NCI-H2227 treated with DMSO at 0.1 percent for 48 hours (cell line): ENCODE measurements at regions not wholly inside any gene's neighbourhood (a gene's known extent, or its start where the extent isn't known, plus 50 kb on each side); places are given as distances from the start of the nearest gene placed in this dataset.

Experiments used
- DNase-seq: peaks from one replicate; lab custom pipeline; 2025; lab: John Stamatoyannopoulos, UW

DNA sequence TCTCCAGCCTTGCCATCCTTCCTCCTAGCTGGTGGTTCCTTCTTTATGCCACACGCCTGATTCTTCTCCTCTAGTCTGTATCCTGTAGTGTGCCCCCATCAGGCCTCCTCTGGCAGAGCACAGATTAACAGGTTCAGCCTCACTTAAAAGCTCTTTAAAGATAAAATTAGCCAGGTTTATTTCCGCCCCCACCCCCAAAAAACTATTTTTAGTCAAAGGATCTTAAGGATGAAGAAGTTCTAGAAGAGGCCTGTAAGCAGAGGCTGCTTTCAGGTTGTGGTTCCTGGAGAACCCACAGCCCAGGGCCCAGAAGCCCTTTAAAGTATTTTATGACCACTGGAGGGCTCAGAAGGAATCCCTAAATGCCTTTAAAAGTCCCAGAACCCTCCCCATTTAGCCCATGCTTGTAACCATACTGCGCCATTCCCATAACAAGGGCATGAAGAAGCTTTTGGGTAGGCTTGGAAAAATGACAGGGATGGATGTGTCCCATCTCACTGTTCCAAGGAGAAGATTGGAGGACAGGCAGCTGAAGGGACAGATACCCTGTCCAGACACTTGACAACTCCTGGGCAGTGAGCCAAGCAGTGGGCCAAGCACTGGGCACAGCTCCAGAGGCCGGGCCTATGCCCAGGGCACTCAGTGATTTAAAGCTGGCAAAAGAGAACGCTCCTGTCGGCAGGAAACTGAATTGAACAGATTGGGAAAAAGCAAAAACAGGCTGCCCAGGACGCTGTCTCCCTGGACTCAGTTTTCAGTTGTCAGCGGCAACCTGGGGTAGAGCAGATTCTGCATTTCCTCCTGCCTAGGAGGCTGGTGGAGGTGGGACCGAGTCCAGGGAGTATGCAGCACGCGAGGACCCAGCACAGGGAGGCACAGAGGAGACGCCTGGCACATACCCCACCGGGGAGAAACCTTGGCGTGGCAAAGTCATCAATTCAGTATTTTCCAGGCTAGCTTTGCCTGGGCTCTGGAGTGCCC is 106.3 kb upstream of the SSBP2 start:
- peak; percentile 37 for DNase-seq

DNA sequence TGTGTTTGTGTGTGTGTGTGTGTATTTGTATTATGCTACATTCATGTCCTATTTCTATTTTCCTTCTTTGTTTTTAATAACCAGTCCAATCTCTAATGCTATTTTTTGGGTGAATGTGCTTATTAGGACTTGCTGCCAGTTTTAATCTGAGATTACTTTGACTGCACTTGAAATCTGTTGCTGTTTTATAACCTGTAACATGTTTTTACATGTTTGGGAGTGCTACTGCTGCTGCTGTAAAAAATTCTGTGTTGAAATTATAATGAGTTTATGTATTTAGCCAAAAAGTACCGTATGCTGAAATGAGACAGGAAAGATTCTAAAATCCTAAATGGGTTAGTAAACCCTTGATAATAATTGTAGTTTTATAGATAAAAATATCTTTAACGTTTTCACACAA is 104.7 kb upstream of the SSBP2 start:
- DNase-seq = no peak

- no peak for DNase-seq
These were observed 104.0 kb upstream of the SSBP2 start for GRCh38 chr5:81854915-81855314.

- DNase-seq = no peak
These were observed 103.6 kb upstream of the SSBP2 start for GRCh38 chr5:81854485-81854884.

DNA sequence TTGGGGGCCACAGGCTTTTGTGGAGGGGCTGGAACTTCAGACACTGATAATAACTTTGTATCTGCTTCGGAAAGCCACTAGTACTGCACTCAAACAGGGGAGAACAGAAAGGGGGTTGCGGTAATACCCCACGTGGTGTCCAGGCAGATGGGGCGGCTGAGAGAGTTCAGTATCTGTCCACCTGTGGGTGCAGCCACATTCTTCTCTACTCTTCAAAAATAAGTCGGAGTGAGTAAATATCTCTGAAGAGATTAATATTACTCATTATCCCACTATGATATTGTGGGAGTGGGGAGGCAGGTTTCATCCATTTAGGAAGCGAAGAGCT is 102.1 kb upstream of the SSBP2 start:
- peak; percentile 37 for DNase-seq

DNA sequence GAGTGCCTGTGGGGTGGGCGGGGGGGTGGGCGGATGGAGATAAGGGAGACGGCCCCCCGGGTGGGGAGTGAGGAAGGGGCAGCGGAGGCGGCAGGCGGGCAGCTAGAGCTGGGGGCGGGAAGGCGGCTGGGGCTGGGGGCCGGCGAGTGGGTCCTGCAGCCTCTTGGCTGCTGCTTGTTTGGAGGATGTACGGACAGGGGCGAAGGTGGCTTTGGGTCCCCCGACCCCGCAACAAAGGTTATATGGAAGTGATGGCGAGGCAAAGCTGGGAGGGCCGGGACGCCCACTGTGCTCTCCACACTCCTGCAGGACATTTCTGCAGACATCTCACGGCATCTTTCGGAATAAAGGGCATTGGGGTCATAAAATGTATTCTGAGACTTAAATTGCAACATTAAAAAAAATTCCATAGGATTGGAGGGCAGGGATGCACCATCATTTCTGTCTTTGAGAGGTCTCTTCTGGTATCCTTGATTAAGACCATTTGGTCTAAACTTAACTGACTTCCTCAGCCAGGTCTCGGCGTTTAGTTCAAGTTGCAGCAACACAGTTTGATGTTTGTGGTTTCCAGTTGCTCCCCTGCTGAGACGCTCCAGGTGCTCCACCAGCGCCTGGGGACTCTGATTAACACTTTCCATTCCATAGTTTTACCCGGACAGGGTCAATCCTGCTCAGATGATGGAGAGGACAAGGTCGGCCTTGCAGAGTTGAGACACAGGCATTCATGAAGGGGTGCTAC is 101.6 kb upstream of the SSBP2 start:
- DNase-seq = peak; percentile 37

GRCh38 chr5:81851481-81852178 is 100.7 kb upstream of the SSBP2 start:
- peak; percentile 90 for DNase-seq

- DNase-seq = no peak
These were observed 99.8 kb upstream of the SSBP2 start for GRCh38 chr5:81850501-81851357.

DNA sequence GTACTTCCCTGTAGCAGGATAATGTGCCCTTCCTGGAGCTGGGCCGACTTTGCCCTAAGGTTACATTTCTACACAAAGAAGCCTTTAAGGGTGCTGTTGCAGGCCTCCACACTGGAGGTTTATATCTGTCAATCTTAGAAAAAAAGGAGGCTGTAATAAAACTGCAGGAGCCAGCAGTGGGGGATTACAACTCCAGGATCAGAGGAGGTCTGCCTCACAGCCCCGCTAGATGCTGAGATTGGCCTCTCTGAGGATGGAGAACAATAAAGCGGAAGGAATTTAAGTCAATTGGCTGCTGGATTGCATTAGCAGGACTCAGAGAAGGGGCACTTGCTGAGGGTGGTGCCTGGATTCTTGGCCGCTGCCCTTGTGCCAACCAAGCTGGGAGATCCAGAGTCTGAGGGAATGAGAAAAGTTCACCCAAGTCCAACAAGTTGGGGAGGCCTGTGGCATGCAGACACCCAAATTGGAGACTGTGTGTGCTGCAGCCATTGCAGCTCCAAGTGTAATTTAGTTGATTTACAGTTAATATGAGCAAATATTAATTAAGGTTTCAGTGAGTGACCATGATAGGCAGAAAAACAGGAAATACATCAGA is 99.0 kb upstream of the SSBP2 start:
- peak; percentile 11 for DNase-seq

- DNase-seq = peak; percentile 42
These were observed 97.5 kb upstream of the SSBP2 start for GRCh38 chr5:81848362-81848880.

GRCh38 chr5:81846301-81846700 is 95.4 kb upstream of the SSBP2 start:
- no peak for DNase-seq

DNA sequence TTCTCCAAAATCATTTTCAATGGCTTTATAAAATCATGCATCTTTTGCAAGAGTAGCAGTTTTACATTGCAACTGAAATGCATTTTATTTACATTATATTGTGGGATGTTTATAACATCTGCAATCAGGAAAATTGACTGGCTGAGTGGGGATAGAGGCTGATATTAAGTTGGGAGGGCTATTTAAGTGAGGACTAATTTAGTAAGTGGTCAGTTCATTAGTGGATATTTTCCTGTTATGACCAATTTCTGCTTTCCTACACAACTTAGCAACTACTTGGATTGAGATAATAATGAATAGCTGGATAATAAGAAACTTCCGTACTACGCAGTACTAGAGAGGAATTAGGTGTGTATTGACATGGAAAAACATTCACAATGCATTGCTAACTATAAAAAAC is 92.9 kb upstream of the SSBP2 start:
- DNase-seq = no peak

GRCh38 chr5:81842795-81843398 is 92.0 kb upstream of the SSBP2 start:
- no peak for DNase-seq

DNA sequence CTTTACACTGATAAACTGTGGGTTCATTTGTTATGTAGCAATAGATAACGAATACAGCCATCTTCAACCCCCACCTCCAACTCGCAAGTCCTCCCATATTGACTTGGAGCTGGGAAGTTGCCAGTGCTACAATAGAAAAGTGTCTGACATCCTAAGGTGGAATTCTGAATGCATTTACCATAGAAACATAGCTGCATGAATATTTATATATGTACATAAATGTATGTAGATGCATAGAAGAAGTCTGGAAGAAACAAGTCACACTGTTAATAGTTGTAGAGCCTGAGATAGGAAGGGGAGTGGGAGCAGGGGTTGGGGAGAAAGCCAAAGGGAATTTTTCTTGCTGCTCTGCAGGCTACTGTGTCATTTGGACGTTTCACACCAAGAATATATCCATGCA is 88.1 kb upstream of the SSBP2 start:
- no peak for DNase-seq

DNA sequence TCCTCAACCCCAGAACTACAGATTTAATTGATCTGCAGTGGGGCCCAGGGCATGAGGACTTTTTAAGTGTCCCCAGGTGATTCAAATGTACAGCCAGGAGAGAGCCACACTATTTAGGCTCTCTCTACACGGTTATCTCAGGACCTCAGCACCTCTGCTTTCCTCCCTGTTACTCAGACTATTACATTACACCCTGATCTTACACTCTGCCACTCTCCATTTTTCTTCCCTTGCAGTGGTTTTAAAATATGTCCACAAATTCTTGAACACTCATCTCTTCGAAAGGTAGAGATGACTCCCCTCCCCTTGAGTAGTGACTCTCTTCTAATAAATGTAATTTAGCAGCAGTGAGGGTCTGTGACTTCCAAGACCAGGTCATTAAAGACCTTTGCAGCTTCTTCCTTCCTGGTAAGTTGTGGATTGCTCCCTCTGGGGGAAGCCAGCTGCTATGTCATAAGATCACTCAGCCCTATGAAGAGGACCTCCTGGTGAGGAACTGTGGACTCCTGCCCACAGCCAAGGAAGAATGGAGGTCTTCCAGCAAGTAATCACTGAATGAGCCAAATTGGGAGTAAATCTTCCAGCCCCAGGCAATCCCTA is 87.5 kb upstream of the SSBP2 start:
- DNase-seq = no peak

DNA sequence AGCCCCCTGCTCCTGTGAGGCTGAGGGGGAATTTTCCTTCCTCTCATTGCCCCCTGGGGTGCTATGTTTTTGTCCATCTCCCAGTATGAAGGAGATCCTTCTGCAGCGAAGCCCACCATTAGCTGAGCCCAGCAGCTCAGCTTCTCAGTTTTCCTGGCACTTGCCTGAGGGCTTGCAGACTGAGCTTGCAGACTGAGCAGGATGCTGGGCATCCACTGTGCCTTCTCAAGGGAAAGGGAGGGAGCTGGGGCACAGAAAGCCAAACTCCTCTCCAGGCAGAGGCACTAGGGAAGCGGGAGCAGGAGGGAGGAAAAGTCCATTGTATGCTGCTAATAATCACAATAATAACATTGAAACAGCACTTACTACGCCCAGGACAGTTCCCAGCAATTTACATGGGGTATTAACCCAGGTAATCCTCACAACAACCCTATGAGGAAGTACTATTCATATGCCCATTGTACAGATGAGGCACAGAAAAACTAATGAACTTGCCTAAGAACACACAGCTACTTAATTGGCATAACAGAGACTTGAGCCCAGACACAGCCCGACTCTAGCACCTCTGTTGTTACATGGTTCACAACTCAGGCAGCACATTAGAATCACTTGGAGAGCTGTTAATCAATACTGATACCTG is 86.9 kb upstream of the SSBP2 start:
- no peak for DNase-seq

- no peak for DNase-seq
These were observed 85.0 kb upstream of the SSBP2 start for GRCh38 chr5:81835814-81836367.

GRCh38 chr5:81834021-81834660 is 83.2 kb upstream of the SSBP2 start:
- DNase-seq = no peak

- no peak for DNase-seq
These were observed 79.7 kb upstream of the SSBP2 start for GRCh38 chr5:81830596-81830995.
